SK-N-SH treated with all-trans-retinoic acid at 6 μM for 48 hours (cell line): ENCODE measurements at regions not wholly inside any gene's neighbourhood (a gene's known extent, or its start where the extent isn't known, plus 50 kb on each side); places are given as distances from the start of the nearest gene placed in this dataset.

Source experiments
- ATAC-seq: fragments of 200-7000 bp; cut with Tn5 transposase; 3 replicates; pipeline ENCODE4 v1.9.1; 2020; ENCODE audit warnings: mild to moderate bottlenecking, moderate library complexity
- ARNTL ChIP-seq: fragments of 450-650 bp; formaldehyde crosslinking; IDR thresholded peaks from 2 replicates; pipeline ENCODE4 v1.5.0; 2020; ENCODE audit warnings: low read depth, mild to moderate bottlenecking, moderate library complexity, borderline replicate concordance
- CSDC2 ChIP-seq: fragments of 250-450 bp; sonication (Bioruptor Pico); IDR thresholded peaks from 2 replicates; pipeline ENCODE4 v1.5.0; 2020; ENCODE audit warnings: mild to moderate bottlenecking, moderate library complexity
- ESRRG ChIP-seq: fragments of 250-450 bp; sonication (Bioruptor Pico); IDR thresholded peaks from 2 replicates; pipeline ENCODE4 v1.6.1; 2021; ENCODE audit warnings: mild to moderate bottlenecking
- GLIS3 ChIP-seq: fragments of 250-450 bp; sonication (Bioruptor Pico); IDR thresholded peaks from 2 replicates; pipeline ENCODE4 v1.5.0; 2020; ENCODE audit warnings: mild to moderate bottlenecking, moderate library complexity
- ISL1 ChIP-seq: fragments of 250-450 bp; sonication (Bioruptor Pico); IDR thresholded peaks from 2 replicates; pipeline ENCODE4 v2.1.2; 2022; ENCODE audit warnings: mild to moderate bottlenecking, moderate library complexity
- OSR1 ChIP-seq: fragments of 250-450 bp; sonication (Bioruptor Pico); IDR thresholded peaks from 2 replicates; pipeline ENCODE4 v1.8.0; 2022; ENCODE audit warnings: moderate library complexity, mild to moderate bottlenecking, inconsistent platforms
- PATZ1 ChIP-seq: fragments of 250-450 bp; sonication (Bioruptor Pico); IDR thresholded peaks from 2 replicates; pipeline ENCODE4 v1.8.0; 2020; ENCODE audit warnings: mild to moderate bottlenecking, moderate library complexity, borderline replicate concordance
- POU6F1 ChIP-seq: fragments of 250-450 bp; sonication (Bioruptor Pico); IDR thresholded peaks from 2 replicates; pipeline ENCODE4 v1.8.0; 2021; ENCODE audit warnings: low read depth, mild to moderate bottlenecking, moderate library complexity, borderline replicate concordance
- PPARA ChIP-seq: fragments of 250-450 bp; sonication (Bioruptor Pico); IDR thresholded peaks from 2 replicates; pipeline ENCODE4 v1.5.0; 2020; ENCODE audit warnings: mild to moderate bottlenecking, borderline replicate concordance
- RARB ChIP-seq: fragments of 250-450 bp; sonication (Bioruptor Pico); IDR thresholded peaks from 2 replicates; pipeline ENCODE4 v1.8.0; 2021; ENCODE audit warnings: mild to moderate bottlenecking, moderate library complexity
- SNAI2 ChIP-seq: fragments of 250-450 bp; sonication (Bioruptor Pico); IDR thresholded peaks from 2 replicates; pipeline ENCODE4 v1.5.0; 2020; ENCODE audit warnings: mild to moderate bottlenecking, moderate library complexity
- TCF4 ChIP-seq: fragments of 250-450 bp; sonication (Bioruptor Pico); IDR thresholded peaks from 2 replicates; pipeline ENCODE4 v1.8.0; 2021; ENCODE audit warnings: mild to moderate bottlenecking, moderate library complexity, borderline replicate concordance
- TOX ChIP-seq: fragments of 250-450 bp; sonication (Bioruptor Pico); IDR thresholded peaks from 2 replicates; pipeline ENCODE4 v1.8.0; 2021; ENCODE audit warnings: mild to moderate bottlenecking, moderate library complexity, borderline replicate concordance
- TSHZ2 ChIP-seq: fragments of 250-450 bp; sonication (Bioruptor Pico); IDR thresholded peaks from 2 replicates; pipeline ENCODE4 v1.5.0; 2020; ENCODE audit warnings: mild to moderate bottlenecking, moderate library complexity
- ZC3H10 ChIP-seq: fragments of 250-450 bp; sonication (Bioruptor Pico); IDR thresholded peaks from 2 replicates; pipeline ENCODE4 v1.5.1; 2021; ENCODE audit warnings: mild to moderate bottlenecking, moderate library complexity
- ZFP3 ChIP-seq: fragments of 250-450 bp; sonication (Bioruptor Pico); IDR thresholded peaks from 2 replicates; pipeline ENCODE4 v1.5.0; 2020; ENCODE audit warnings: mild to moderate bottlenecking, moderate library complexity
- ZFP30 ChIP-seq: fragments of 450-650 bp; formaldehyde crosslinking; IDR thresholded peaks from 2 replicates; pipeline ENCODE4 v1.5.0; 2022; ENCODE audit warnings: mild to moderate bottlenecking, moderate library complexity
- ZNF565 ChIP-seq: fragments of 450-650 bp; formaldehyde crosslinking; conservative IDR thresholded peaks from 2 replicates; pipeline ENCODE4 v1.5.0; 2020; ENCODE audit warnings: low read depth, mild to moderate bottlenecking, moderate library complexity
- ZNF70 ChIP-seq: fragments of 450-650 bp; formaldehyde crosslinking; IDR thresholded peaks from 2 replicates; pipeline ENCODE4 v1.5.0; 2020; ENCODE audit warnings: mild to moderate bottlenecking, moderate library complexity
- ZNF8 ChIP-seq: fragments of 450-650 bp; formaldehyde crosslinking; IDR thresholded peaks from 2 replicates; pipeline ENCODE4 v1.5.0; 2020; ENCODE audit warnings: mild to moderate bottlenecking, moderate library complexity
- TF ChIP-seq, protein P1 (sequence below): fragments of 250-450 bp; sonication (Bioruptor Pico); IDR thresholded peaks from 2 replicates; pipeline ENCODE4 v1.5.1; 2020; ENCODE audit warnings: low read depth, mild to moderate bottlenecking, moderate library complexity
- TF ChIP-seq, protein P2 (sequence below): fragments of 250-450 bp; sonication (Bioruptor Pico); IDR thresholded peaks from 2 replicates; pipeline ENCODE4 v1.5.1; 2021; ENCODE audit warnings: mild to moderate bottlenecking, moderate library complexity

- ATAC-seq, result no peak
Observed at GRCh38 chr14:71555654-71556559, 376.3 kb upstream of the RGS6 start.

GRCh38 chr14:71556730-71557129, 375.5 kb upstream of the RGS6 start:
- no peak for ATAC-seq
- TF ChIP-seq RARB, result no peak
- TF ChIP-seq TSHZ2 (CRISPR knock-in tag), result no peak
- TF ChIP-seq ZNF70 (CRISPR knock-in tag), result no peak
- TF ChIP-seq CSDC2 (CRISPR knock-in tag), result no peak
- no peak for TF ChIP-seq PPARA (CRISPR knock-in tag)
- TF ChIP-seq ZNF565 (CRISPR knock-in tag), result no peak
- TF ChIP-seq PATZ1 (CRISPR knock-in tag), result no peak
- no peak for TF ChIP-seq ISL1 (CRISPR knock-in tag)
- TF ChIP-seq, protein P1, sequence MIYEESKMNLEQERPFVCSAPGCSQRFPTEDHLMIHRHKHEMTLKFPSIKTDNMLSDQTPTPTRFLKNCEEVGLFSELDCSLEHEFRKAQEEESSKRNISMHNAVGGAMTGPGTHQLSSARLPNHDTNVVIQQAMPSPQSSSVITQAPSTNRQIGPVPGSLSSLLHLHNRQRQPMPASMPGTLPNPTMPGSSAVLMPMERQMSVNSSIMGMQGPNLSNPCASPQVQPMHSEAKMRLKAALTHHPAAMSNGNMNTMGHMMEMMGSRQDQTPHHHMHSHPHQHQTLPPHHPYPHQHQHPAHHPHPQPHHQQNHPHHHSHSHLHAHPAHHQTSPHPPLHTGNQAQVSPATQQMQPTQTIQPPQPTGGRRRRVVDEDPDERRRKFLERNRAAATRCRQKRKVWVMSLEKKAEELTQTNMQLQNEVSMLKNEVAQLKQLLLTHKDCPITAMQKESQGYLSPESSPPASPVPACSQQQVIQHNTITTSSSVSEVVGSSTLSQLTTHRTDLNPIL (CRISPR knock-in tag), result no peak
- no peak for TF ChIP-seq TOX (CRISPR knock-in tag)
- TF ChIP-seq OSR1, result no peak
- no peak for TF ChIP-seq SNAI2 (CRISPR knock-in tag)
- TF ChIP-seq ZFP30 (CRISPR knock-in tag), result no peak
- no peak for TF ChIP-seq ZNF8 (CRISPR knock-in tag)
- TF ChIP-seq, protein P2, sequence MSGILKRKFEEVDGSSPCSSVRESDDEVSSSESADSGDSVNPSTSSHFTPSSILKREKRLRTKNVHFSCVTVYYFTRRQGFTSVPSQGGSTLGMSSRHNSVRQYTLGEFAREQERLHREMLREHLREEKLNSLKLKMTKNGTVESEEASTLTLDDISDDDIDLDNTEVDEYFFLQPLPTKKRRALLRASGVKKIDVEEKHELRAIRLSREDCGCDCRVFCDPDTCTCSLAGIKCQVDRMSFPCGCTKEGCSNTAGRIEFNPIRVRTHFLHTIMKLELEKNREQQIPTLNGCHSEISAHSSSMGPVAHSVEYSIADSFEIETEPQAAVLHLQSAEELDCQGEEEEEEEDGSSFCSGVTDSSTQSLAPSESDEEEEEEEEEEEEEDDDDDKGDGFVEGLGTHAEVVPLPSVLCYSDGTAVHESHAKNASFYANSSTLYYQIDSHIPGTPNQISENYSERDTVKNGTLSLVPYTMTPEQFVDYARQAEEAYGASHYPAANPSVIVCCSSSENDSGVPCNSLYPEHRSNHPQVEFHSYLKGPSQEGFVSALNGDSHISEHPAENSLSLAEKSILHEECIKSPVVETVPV (CRISPR knock-in tag), result no peak
- no peak for TF ChIP-seq ESRRG (CRISPR knock-in tag)
- no peak for TF ChIP-seq ZFP3 (CRISPR knock-in tag)
- TF ChIP-seq TCF4 (CRISPR knock-in tag), result no peak

More at GRCh38 chr14:71555654-71556559, 376.3 kb upstream of the RGS6 start:
- no peak for TF ChIP-seq ZNF565 (CRISPR knock-in tag)
- no peak for TF ChIP-seq RARB
- no peak for TF ChIP-seq TCF4 (CRISPR knock-in tag)
- no peak for TF ChIP-seq ARNTL (CRISPR knock-in tag)
- peak; percentile 72 for TF ChIP-seq ISL1 (CRISPR knock-in tag)

- ATAC-seq, result no peak
- TF ChIP-seq TCF4 (CRISPR knock-in tag) (no peak), ZFP3 (CRISPR knock-in tag) (no peak), ZNF70 (CRISPR knock-in tag) (no peak), ISL1 (CRISPR knock-in tag) (no peak), ZNF565 (CRISPR knock-in tag) (no peak), POU6F1 (CRISPR knock-in tag) (no peak), ESRRG (CRISPR knock-in tag) (no peak), TSHZ2 (CRISPR knock-in tag) (no peak), ZC3H10 (CRISPR knock-in tag) (no peak), GLIS3 (no peak), PPARA (CRISPR knock-in tag) (no peak), PATZ1 (CRISPR knock-in tag) (no peak), ZFP30 (CRISPR knock-in tag) (no peak), OSR1 (no peak)
Observed at GRCh38 chr14:71557351-71557750, 374.9 kb upstream of the RGS6 start.
